ENCODE measurements at regions not wholly inside any gene's neighbourhood (a gene's known extent, or its start where the extent isn't known, plus 50 kb on each side); places are given as distances from the start of the nearest gene placed in this dataset.

DNA sequence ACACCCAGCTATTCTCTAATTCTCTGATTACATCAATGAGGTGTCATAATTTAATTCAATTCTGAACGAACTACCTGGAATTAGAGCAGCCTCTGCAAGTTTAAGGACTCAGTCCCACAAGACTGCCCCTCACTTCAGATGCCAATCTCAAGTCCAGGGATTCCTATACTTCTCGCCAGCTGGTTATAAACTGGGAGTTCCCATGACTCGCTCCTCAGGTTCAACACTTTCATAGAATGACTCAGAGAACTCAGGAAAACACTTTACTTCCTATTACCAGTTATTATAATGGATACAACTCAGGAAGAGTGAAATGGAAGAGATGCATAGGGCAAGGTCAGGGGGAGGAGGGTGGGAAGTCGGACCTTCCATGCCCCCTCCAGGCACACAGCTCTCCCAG is 112.3 kb upstream of the ATP5MC3 start:
- no peaks in the 10 kb centered on the region for H3K4me1 ChIP-seq (ENCODE audit: low read depth)
- no peaks in the 10 kb centered on the region for H3K9me3 ChIP-seq
- ATAC-seq (no peak), DNase-seq (no peak)
- no peaks in the 10 kb centered on the region for H3K36me3 ChIP-seq (ENCODE audit: low read depth)
- no peak overlapping the region for H3K4me3 ChIP-seq
- TF ChIP-seq CTCF (IDR thresholded peaks at IDR 0.05) = no peak
- intact Hi-C loops (cut with DNase I, micrococcal nuclease) = no loop called here

DNA sequence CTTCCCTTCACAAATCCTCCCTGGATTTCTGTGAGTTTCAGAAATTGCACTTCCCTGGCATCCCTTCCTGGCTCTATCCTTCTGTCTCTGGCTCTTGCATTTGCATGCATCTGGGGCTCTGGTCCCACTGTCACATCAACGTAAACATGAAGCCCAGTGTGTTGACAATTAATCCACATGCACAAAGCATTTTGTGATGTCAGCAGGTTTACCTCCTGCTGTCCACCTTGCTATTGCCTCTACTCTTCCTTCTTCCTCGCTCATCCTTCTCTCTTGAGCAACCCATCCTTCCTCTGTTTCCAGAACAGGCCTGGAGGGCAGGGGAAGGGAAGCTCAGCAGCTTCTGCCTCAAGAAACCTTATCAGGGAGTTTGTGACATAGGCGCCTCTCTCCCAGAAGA is 111.7 kb upstream of the ATP5MC3 start:
- Histone ChIP-seq H3K36me3 (ENCODE audit: low read depth) (no peaks in the 10 kb centered on the region), H3K4me1 (ENCODE audit: low read depth) (no peaks in the 10 kb centered on the region), H3K4me3 (no peak overlapping the region), H3K9me3 (no peaks in the 10 kb centered on the region)
- no peak for DNase-seq
- intact Hi-C loops (cut with DNase I, micrococcal nuclease) = no loop called here
- ATAC-seq = no peak
- no peak for TF ChIP-seq CTCF (IDR thresholded peaks at IDR 0.05)

GRCh38 chr2:175282886-175283285 is 101.4 kb upstream of the ATP5MC3 start:
- ATAC-seq (no peak), DNase-seq (no peak)
- no peaks in the 10 kb centered on the region for H3K4me1 ChIP-seq (ENCODE audit: low read depth)
- H3K4me3 ChIP-seq = no peak overlapping the region
- H3K36me3 ChIP-seq (ENCODE audit: low read depth) = no peaks in the 10 kb centered on the region
- intact Hi-C loops (cut with DNase I, micrococcal nuclease) = no loop called here
- no peak for TF ChIP-seq CTCF (IDR thresholded peaks at IDR 0.05)
- no peaks in the 10 kb centered on the region for H3K9me3 ChIP-seq

DNA sequence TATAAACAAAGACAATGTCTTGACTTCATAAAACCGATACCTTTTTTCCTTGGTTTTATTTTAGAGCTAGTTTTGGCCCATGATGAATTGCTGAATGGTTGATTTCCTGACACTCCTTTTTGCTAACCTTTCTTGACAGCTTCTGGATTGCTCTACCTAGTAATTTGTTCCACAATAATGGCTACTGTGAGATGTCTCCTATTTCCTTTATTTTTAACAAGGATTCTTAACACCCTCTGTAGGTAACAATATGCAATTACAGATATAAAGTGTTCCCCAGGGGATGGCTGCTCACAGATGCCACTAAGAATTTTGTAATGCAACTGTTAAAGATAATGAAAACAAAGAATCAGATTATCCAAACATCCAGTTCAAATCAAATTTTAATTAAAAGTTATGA is 100.8 kb upstream of the ATP5MC3 start:
- intact Hi-C loops (cut with DNase I, micrococcal nuclease) = no loop called here

GRCh38 chr2:175277772-175278171 is 96.3 kb upstream of the ATP5MC3 start:
- Histone ChIP-seq H3K36me3 (ENCODE audit: low read depth) (no peaks in the 10 kb centered on the region), H3K4me1 (ENCODE audit: low read depth) (no peaks in the 10 kb centered on the region), H3K9me3 (no peaks in the 10 kb centered on the region), H3K4me3 (no peak overlapping the region)
- no peak for TF ChIP-seq CTCF (IDR thresholded peaks at IDR 0.05)
- no peak for ATAC-seq
- intact Hi-C loops (cut with DNase I, micrococcal nuclease) = no loop called here
- no peak for DNase-seq

More for the DNA sequence above, 100.8 kb upstream of the ATP5MC3 start:
- peak; percentile 73 for ATAC-seq
- no peaks in the 10 kb centered on the region for H3K36me3 ChIP-seq (ENCODE audit: low read depth)
- H3K4me1 ChIP-seq (ENCODE audit: low read depth) = no peaks in the 10 kb centered on the region
- no peak for DNase-seq
- no peak overlapping the region for H3K4me3 ChIP-seq
- H3K9me3 ChIP-seq = no peaks in the 10 kb centered on the region
- no peak for TF ChIP-seq CTCF (IDR thresholded peaks at IDR 0.05)

- intact Hi-C loops (cut with DNase I, micrococcal nuclease) = no loop called here
- ATAC-seq = peak; percentile 71
- no peak for DNase-seq
- H3K36me3 ChIP-seq (ENCODE audit: low read depth) = no peaks in the 10 kb centered on the region
- H3K4me1 ChIP-seq (ENCODE audit: low read depth) = no peaks in the 10 kb centered on the region
- TF ChIP-seq CTCF (IDR thresholded peaks at IDR 0.05) = no peak
- no peaks in the 10 kb centered on the region for H3K9me3 ChIP-seq
- H3K4me3 ChIP-seq = no peak overlapping the region
Observed at GRCh38 chr2:175275539-175275938, 94.0 kb upstream of the ATP5MC3 start.

All from mucosa of descending colon (tissue), 3 donors.